ENCODE measurements at regions not wholly inside any gene's neighbourhood (a gene's known extent, or its start where the extent isn't known, plus 50 kb on each side); places are given as distances from the start of the nearest gene placed in this dataset.
A peak's percentile ranks its signal among the peaks of the same experiment; 100 is the strongest.

DNA sequence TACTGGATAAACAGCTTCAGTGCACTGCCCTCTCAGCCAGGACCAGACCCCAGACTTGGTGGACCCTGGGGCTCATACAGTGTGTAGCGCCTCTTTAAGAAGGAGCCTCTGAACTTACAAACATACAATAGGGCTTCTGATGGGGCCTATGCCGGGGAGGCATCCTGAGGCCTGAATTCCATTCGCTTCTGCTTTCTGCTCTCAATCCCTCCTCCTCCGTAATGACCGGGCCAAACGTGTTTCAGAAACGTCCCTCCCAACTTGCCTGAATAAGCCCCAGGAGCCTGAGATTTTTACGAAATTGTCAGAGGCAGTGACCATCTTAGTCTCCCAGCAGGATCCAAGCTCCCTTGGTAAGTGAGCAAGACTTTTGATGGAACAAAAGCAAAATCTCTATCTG, 128.1 kb upstream of the BOD1 start:
- no peak for DNase-seq

DNA sequence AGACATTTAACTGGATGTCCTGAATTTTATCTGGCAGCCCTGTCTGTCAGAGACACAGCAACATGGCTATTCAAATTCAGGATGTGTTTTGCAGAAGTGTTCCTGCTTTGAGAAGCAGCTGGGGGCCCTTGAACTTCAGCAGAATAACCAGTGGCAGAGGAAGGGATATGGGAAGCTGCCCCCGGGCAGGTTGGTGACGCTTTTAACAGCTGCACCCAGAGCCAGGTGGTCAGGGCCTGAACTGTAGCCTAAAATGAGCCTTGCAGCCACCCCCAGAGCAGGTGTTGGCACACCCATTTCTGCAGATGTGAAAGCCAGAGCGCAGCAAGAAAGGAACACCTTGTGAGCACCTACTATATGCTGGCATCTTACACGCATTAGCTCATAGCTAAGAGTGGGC, 128.7 kb upstream of the BOD1 start:
- DNase-seq, result no peak

DNA sequence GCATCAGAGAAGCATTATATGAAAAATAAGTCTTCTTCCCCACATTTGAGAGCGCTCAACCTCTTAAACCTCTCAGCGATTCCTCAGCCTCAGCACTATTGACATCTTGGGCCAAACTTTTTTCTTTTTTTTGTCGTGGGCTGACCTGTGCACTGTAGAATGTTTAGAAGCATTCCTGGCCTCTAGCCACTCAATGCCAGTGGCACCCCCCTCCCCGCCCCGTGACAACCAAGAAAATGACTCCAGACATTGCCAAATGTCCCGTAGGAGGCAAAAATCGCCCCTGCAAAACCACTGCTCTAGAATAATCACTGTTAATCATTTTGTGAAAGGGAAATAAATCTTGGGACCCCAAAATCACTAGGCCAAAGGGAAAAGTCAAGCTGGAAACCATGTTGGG, 129.1 kb upstream of the BOD1 start:
- no peak for DNase-seq

DNA sequence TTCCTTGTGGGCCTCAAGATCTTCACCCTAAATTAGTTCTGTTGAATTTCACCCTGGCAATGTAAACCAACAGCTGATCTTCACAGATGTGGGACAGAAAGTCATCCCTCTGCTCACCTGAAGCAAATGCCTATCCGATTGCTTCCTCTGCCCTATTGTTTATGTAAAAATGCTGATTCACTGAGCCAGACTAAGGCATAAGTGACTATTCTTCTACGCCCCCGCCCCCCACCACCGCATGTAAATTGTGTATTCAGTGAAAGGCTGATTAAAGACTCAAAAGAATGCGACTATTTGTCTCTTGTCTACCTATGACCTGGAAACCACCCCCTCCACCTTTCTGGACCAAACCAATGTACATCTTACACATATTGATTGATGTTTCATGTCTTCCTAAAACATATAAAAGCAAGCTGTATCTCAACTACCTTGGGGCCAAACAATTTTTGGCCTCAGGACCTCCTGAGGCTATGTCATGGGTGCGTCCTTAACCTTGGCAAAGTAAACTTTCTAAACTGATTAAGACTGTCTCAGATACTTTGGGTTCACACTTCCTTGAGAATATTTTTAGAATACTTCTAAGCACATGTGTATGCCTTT, 129.7 kb upstream of the BOD1 start:
- DNase-seq, result no peak

DNA sequence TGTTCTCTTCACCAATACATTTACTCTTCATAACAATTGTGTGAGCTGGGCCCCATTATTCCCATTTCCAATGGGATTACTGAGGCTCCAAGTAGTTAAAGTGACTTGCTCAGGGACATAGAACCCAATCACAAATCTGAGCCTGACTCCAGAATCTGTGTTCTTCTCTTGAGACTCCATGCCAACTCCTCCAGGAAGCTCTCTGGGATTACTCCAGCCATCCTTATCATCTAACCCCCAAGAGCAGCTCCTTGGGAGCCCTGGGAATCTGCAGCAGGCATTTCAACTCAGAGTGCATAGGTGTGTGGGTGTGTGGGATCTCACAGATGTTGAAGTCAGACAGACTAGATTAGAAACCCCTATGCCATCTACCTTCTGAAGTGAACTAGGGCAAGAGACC, 131.4 kb upstream of the BOD1 start:
- DNase-seq, result no peak

DNA sequence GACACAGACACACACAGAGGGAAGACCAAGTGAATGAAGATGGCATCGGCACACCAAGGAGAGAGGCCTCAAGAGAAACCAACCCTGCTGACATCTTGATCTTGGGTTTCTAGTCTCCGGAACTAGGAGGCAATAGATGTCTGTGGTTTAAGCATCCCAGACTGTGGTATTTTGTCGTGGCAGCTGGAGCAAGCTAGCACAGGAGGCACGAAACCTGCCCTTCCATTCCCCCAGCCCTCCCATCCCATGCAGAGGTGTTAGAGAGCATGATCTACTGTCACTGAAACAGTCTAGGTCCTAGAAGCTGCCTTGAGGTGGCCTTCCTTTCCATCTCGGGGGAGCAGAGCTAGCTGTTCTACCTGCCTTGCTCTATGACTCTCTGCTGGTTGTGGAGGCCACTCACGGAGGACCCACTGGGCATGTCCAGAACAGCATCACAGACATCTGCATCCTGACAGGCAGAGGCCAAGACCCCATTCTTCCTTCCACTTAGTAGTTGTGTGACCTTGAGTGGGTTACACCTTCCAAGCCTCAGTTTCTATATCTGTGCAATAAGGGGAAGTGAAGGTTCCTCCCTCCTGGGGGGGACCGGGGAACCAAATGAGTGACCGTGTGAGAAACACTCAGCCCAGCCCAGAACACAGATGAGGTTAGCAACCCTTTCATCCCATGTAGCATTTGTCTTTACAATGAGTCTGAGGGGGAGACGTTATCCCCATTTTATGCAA, 134.3 kb upstream of the BOD1 start:
- DNase-seq, result no peak

DNA sequence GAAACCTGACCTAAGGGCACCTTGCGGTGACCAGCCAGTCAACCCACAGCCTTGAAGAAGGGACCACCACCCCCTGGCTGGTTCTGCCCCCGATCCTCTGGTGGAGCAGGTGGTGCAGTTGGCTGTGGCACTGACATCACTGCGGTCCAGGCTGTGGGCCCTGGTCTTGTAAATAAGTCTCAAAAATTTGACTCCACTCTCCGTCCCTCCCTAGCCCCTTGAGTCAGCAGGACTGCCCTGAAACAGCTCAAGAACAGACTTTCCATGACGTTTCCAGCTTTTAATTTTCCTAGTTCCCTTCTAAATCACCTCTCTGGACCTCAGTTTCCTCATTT, 134.8 kb upstream of the BOD1 start:
- DNase-seq, result no peak

DNA sequence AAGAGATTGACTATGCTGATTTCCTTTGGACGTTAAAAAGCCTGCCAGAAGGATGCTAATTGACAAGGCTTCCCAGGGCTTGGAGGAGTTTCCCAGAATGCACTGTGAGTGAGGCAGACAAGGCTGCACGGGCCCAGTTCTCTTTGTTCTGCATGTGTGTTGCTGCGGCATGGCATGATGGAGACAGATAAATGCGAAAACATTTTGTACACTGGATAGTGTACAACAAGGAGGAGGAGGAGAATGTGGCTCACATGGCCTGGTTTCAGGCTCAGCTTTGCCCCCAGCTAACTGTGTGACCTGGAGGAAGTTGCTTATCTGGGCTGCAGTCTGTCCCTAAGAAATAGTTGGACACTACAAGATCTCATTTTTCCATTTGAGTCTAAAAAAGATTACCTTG, 135.5 kb upstream of the CPEB4 start:
- DNase-seq, result peak; percentile 66

DNA sequence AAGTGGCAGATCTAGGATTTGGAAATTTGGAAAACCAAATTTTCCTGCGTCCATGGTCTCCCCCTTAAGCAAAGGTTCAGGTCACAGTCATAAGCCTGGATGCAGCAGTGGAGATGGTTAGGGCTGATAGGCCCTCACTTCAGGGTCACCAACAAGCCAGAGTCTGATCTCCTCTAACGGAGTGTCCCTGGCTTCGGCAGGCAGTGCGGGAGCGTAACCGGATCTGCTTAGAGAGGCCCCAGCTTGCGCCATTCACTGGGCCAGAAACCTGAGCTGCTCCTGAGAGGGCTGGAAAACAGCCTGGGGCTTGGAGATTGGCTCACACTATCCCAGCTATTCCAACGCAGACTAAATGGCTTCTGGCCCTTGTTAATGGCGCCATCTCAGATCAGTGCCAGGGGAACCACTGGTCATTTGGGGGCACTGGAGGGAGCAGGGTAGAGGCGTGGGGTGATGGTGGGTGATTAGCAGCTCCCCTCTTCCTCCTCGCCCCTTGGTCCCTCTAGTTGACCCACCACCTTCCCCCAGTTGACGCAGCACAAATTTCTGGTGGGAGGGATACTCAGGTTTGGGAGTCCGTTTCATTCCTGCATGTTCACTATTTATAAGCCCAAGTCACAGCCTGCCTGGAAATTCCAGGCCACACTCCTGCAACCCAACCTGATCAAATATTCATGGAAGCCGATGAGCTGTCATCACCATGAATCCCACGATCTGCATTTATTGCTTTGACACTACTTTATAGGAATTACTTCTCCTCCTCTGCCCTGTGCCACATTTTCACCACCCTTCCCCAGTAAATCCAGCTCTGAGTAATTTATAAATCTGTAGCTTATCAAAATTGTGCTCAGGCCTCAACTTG, 134.6 kb upstream of the CPEB4 start:
- no peak for DNase-seq

DNA sequence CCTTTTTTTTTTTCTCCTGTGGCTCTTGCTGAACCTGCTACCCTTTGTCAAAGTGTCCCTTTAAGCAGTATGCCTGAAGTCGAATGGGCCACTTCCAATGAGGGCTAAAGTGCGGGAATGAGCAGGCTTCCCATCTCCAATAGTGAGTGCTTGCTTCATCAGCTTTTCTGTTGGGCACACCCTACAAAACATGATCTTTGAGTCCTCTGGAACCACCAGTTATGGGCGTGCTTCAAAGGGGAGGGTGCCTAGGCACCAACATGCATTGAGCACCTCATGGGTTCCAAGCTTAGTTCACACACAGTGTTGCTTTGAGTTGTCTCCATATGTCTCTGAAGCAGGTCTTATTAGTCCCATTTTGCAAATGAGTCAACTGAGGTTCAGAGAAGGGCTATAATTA, 132.8 kb upstream of the CPEB4 start:
- DNase-seq, result no peak

DNA sequence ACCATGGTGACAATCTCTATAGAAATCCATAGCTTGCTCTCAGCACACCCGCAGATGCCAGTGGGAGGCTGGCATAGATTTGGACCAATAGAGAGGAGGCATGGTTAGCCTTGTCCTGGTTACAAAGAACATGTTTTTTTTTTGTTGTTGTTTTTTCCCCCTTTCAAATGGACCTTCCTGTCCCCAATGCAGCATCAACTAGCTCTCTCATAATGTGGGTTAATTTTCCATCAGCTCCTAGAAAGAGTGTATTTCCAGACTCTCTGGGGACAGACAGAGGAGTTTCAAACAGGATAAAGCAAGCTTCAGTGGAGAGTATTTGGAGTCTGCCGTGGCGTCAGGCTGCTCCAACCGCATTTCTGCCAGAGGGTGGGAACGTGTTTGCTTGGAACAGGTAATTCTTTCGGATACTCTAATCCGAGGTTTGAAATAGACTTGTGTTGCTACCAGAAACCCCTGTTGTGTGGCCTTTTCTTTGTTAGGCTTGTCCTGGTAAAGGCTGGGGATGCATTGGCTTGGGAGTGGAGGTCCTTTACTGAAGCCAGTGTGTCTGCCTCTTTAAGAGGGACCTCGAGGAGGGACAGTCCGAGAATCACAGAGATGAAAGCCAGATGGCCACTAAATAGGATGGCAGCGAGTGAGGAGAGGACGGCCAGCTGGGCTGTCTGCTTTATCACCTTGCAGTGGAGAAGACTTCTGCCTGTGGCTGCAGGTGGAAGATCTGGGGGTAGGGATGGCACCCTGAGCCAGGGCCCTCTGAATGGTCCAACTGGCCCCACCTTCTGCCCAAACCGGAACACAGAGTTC, 130.5 kb upstream of the CPEB4 start:
- no peak for DNase-seq

DNA sequence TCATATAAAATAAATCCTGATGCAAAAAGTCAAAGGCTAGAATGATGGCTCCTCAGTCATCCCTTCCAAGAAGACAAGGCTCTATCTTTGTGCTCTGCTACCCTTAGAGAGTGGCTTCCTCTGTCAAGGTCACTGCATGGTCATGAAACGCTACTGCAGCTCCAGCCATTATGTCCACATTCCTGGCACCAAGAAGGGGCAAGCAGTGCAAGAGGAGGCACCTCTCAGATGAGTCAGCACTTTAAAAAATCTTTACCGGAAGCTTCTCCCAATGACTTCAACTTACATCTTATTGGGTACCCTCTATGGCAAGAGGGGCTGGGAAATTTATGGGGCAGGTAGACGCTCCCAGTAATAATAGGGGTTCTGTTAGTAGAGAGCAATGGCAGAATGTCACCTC, 129.5 kb upstream of the CPEB4 start:
- DNase-seq, result no peak

DNA sequence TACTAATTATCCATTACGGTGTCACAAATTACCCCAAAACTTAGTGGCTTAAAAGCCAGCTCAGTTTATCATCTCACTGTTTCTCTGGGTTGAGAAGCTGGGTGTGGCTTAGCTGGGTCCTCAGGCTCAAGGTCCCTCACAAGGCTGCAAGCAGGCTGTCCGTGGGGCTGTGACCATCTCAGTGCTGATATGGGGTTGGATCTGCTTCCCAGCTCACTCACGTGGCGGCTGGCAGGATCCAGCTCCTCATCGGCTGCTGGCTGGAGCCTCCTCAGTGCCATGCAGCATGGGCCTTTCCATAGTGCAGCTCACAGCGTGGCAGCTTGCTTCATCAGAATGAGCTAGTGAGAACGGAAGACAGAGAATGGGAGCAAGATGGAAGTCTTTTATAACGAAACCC, 128.5 kb upstream of the CPEB4 start:
- DNase-seq, result no peak

DNA sequence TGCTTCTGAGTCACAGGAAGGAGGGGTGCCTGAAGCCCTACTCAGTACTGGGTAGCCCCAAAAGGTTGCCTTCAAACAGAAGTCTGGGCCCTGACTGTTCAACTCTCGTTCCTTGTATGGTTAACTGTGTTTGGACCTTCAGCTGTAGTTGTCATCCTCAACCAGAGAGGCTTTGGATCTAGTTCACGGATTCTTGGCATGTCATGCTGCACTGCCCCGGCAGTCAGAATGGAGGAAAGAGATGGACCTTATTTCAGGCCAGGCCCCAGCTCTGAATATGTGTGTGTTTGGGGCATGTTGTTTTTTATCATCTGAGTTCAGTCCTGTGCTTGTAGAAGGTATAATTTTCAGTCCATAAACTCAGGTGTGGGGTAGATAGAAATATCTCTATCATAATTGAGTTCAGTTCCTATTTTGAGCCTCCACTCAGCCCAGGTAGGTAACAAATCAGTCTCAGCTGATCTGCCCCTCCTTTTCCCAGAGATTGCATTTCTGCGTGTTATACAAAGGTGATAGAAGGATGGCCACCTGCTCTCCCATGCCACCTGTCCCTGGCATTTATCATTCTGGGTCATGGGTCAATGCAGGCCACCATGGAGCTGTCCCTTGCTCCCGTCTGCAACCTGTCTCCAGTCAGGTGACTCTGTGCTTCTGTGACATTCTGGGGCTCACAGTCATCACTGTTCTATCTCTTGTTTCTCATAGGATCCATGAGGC, 127.5 kb upstream of the CPEB4 start:
- DNase-seq, result no peak

DNA sequence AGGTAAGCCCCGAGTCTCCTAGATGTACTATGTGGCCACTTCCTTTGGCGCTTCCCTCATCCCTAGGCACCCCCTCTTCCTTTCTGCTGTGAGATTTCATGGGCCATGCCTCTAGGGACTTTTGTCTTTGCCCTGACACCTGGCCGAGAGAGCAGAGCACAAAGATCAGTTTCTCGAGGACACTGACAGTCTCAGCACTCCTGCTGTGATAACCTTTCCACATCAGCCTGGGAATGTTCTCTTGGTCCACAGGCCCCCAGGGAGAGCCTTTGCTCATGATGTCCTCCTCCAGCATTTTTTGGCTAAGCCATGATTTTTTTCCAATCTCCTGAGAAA, 127.0 kb upstream of the CPEB4 start:
- no peak for DNase-seq

DNA sequence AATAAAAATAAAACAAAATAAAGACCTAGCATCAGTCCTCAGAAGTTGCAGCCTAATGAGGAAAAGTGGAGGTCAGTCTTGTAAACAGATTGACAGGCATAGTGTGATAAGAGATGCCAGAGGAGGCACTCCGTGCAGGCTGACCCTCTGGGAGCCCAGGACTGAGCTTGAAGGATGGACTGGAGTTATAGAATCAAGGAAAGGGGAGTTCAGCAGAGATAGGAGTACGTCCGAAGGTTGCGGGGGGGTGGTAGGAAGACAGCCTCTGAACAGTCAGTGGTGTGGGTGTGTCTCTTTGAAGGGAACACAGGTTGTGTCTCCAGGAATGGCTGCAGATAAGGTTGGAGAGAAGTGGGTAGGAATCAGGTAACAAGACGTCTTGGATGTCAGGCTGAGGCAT, 126.1 kb upstream of the CPEB4 start:
- DNase-seq, result no peak

DNA sequence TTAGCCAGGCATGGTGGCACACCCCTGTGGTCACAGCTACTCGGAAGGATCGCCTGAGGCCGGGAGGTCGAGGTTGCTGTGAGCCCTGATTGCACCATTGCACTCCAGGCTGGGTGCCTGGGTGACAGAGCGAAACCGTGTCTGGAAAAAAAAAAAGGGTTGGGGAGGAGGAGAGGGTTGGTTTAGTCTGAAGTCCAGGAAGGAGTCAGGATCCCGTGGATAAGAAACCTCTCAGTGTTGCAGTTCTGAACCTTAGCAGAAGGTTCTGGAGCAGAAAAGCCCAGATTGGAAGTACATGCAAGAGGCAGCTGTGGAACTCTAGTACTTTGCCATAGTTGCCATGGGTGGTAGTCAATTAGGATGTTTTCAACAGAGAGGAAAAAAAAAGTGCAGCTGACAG, 125.2 kb upstream of the CPEB4 start:
- DNase-seq, result no peak

DNA sequence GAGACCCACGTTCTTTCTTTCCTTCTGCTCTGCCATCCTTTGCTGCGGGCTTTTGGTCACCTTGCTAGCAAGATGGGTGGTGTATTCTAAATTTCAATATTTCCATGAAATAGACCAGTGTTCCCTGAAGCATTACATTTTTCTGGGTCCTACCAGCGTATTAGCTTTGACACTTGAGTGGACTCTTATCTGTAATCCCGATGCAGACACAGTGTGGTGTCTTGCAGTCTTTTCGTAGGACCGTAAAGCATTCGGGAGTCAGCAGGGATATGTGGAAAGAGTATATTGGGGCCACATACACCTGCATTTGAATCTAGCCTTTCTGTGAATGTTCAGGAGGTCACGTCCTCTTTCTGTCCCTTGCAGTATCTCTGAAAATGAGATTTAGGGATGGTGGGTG, 124.7 kb upstream of the CPEB4 start:
- no peak for DNase-seq

DNA sequence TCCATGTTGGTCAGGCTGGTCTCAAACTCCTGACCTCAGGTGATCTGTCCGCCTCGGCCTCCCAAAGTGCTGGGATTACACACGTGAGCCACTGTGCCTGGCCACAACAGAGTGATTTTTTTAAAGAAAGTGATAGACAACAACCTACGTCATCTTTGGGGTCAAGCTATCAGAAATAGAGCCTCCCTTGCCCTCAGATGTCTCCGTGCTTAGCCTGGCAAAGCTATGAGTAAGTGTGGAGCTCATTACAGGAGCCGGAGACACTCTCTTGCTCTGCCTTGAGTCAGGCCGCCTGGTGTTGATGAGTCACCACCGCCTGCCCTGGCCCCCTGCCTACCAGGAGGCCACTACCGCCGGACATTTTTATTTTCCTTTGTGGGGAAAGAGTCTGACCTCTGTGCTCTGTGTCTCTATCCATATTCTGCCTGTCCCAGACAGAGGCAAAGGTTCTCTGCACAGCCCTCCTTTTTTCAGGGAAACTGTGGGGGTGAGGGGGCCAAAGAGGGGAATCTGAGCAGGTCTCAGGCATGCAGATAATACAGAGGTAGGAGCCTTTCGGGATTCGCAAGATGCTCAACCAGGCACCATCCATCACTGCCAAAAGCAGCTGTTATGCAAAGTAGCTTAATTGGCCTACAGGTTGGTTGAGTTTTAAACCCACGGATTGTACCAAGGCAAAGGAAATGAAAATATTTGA, 123.7 kb upstream of the CPEB4 start:
- peak; percentile 33 for DNase-seq

DNA sequence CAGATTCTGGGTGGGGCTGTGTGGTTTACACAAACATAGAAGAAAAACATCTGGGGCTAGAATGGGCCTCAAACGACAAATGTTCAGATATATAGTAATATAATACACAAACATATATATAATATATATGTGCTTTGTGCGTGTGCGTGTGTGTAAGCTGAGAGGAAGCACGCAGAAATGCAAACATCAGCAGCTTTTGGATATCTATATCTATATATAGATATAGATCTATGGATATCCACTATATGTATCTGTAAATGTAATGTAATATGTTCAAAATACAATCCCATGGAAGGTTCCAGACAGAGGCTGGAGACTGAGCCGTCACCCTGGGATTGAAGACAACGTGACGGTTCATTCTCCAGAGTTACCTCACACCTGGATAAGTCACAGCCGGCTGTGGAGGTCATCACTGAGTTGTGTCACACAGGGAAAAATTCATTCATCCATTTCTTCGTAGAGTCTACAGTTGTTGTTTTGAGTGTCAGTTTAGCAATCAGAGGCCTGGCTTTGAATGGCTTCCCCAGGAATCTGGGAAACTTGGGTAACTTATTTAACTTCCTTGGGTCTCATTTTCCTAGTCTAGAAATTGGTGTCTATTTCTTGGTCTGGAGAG, 123.0 kb upstream of the CPEB4 start:
- DNase-seq, result no peak

DNA sequence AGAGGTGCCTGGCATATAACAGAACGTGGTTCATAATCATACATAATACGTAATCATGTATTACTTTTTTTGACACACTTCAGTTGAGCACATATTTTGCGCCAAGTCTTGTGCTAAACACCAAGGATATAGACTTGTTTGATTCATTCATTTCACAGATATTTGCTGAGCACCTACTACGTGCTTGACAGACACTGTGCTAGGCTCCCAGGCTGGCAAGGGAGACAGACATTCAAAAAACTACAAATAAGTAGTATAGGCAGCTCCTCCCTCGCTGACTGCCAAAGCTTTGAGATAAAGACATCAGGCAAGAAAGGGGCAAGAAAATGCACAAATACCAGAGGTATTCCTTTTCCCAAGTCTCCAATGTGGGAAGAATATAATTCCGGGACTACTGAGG, 122.5 kb upstream of the CPEB4 start:
- DNase-seq, result no peak
